K562 (cell line): ENCODE measurements at regions not wholly inside any gene's neighbourhood (a gene's known extent, or its start where the extent isn't known, plus 50 kb on each side); places are given as distances from the start of the nearest gene placed in this dataset.

Source experiments
- ATAC-seq: fragments of 200-7000 bp; cut with Tn5 transposase; 3 replicates; pipeline ENCODE4 v1.9.1; 2020; ENCODE audit warnings: moderate library complexity
- BruUV-seq: library from RNA; stranded (reverse); fragments of 400-500 nt; replicated peaks from 2 replicates; lab custom pipeline; 2021; lab: Mats Ljungman, UMichigan
- CTCF ChIA-PET: fragments of 300-600 bp; formaldehyde crosslinking; extraction: SDS; loops from one replicate; lab custom pipeline; 2021; ENCODE audit warnings: low intra/inter-chr PET ratio; lab: Yijun Ruan, JAX
- POLR2A ChIA-PET: fragments of 300-600, 350-650 bp; sonication (Branson Sonifier 250); formaldehyde crosslinking; extraction: SDS; loops from one replicate; lab custom pipeline; 2021; ENCODE audit warnings: antibody characterized with exemption, inconsistent platforms; lab: Yijun Ruan, JAX
- DNase-seq, 4 experiments: peaks; one replicate each; pipeline versions ENCODE4 v3.0.0 to v3.0.0-alpha.2; 2011 to 2018; ENCODE audit warnings: low spot score in 3 of 4, mixed read lengths in 3 of 4; ENCODE audit errors: extremely low read depth in 1 of 4
- FAIRE-seq: peaks from 2 replicates; lab custom pipeline; 2011; peaks lifted over from hg19 to GRCh38; lab: Jason Lieb, UNC
- H2AFZ ChIP-seq: 2 replicates; pipeline ENCODE4 v1.6.0; 2011; ENCODE audit warnings: low read depth, low read length, control low read depth, inconsistent platforms
- H3K27ac ChIP-seq: fragments of 200-600 bp; 3 replicates; pipeline ENCODE4 v1.8.0; 2011; ENCODE audit warnings: low read depth, mild to moderate bottlenecking, control low read depth, inconsistent platforms, low read length, moderate library complexity, mixed read lengths; ENCODE audit errors: extremely low read depth
- H3K27me3 ChIP-seq, 2 experiments: fragments of 300-600 bp in 1 of 2; 2 replicates in 1 of 2; 3 replicates in 1 of 2; pipeline versions ENCODE4 v1.6.0 to v1.8.0; 2011; ENCODE audit warnings: inconsistent platforms in 2 of 2, low read length in 2 of 2, mild to moderate bottlenecking in 1 of 2, mixed read lengths in 1 of 2, moderate library complexity in 1 of 2; ENCODE audit not compliant: control insufficient read depth in 2 of 2, insufficient read depth in 2 of 2
- H3K36me3 ChIP-seq: fragments of 300-600 bp; 3 replicates; pipeline ENCODE4 v1.8.0; 2011; ENCODE audit warnings: mild to moderate bottlenecking, low read length, inconsistent platforms; ENCODE audit not compliant: control insufficient read depth, insufficient read depth
- H3K4me1 ChIP-seq, 2 experiments: fragments of 200-600 bp in 1 of 2; replicated peaks in 1 of 2; 2 replicates in 1 of 2; 3 replicates in 1 of 2; pipeline versions ENCODE4 v1.5.1 to v1.8.0; 2011; ENCODE audit warnings: inconsistent platforms in 2 of 2, low read length in 2 of 2, mild to moderate bottlenecking in 1 of 2, mixed read lengths in 1 of 2, moderate library complexity in 1 of 2; ENCODE audit not compliant: control insufficient read depth in 2 of 2, insufficient read depth in 2 of 2
- H3K4me2 ChIP-seq: 2 replicates; pipeline ENCODE4 v1.6.1; 2011; ENCODE audit warnings: low read length, control low read depth, inconsistent platforms, mixed read lengths; ENCODE audit not compliant: insufficient read depth
- H3K4me3 ChIP-seq: fragments of 200-600 bp; sonication (generic), shearing (Covaris generic); 2 replicates; pipeline ENCODE4 v1.5.1; 2016; ENCODE audit warnings: control low read depth, inconsistent platforms
- H3K79me2 ChIP-seq: fragments of 200-600 bp; 3 replicates; pipeline ENCODE4 v1.8.0; 2011; ENCODE audit warnings: low read length, inconsistent platforms; ENCODE audit not compliant: control insufficient read depth, insufficient read depth
- H3K9ac ChIP-seq, 2 experiments: 2 replicates each; pipeline versions ENCODE4 v1.6.0 to v1.6.1; 2011; ENCODE audit warnings: low read depth in 2 of 2, low read length in 2 of 2, control low read depth in 1 of 2, inconsistent platforms in 1 of 2, mild to moderate bottlenecking in 1 of 2, mixed read lengths in 1 of 2; ENCODE audit not compliant: insufficient read depth in 1 of 2
- H3K9me1 ChIP-seq: one replicate; pipeline ENCODE4 v1.6.0; 2011; ENCODE audit warnings: inconsistent platforms, mild to moderate bottlenecking, low read length, moderate library complexity; ENCODE audit not compliant: control insufficient read depth, insufficient read depth
- H3K9me3 ChIP-seq: replicated peaks from 2 replicates; pipeline ENCODE4 v1.5.1; 2011; ENCODE audit warnings: low read depth, low read length, inconsistent platforms; ENCODE audit not compliant: control insufficient read depth, insufficient read depth
- H4K20me1 ChIP-seq: replicated peaks from 2 replicates; pipeline ENCODE4 v1.6.1; 2011; ENCODE audit warnings: low read length, inconsistent platforms, mixed read lengths; ENCODE audit not compliant: control insufficient read depth, insufficient read depth
- CBX3 ChIP-seq, 2 experiments: IDR thresholded peaks; 1 replicate in 1 of 2; 2 replicates in 1 of 2; pipeline ENCODE4 v1.6.1; 2012; ENCODE audit warnings: inconsistent platforms in 2 of 2, low read length in 2 of 2, borderline replicate concordance in 1 of 2, control low read depth in 1 of 2
- CBX5 ChIP-seq: IDR thresholded peaks from 2 replicates; pipeline ENCODE4 v1.6.1; 2014; ENCODE audit warnings: low read depth, borderline replicate concordance
- ELK3 ChIP-seq: fragments of 450-650 bp; formaldehyde crosslinking; IDR thresholded peaks from 2 replicates; pipeline ENCODE4 v1.4.0; 2020; ENCODE audit warnings: mild to moderate bottlenecking
- NCOA6 ChIP-seq: fragments of 450-650 bp; IDR thresholded peaks from 2 replicates; pipeline ENCODE4 v1.6.1; 2017; ENCODE audit warnings: mild to moderate bottlenecking
- TRIM28 ChIP-seq: fragments of 450-650 bp; IDR thresholded peaks from 2 replicates; pipeline ENCODE4 v1.6.1; 2017
- WHSC1 ChIP-seq: IDR thresholded peaks from one replicate; pipeline ENCODE4 v1.6.1; 2012; ENCODE audit warnings: low read length, control low read depth, inconsistent platforms
- ZNF24 ChIP-seq: fragments of 450-650 bp; IDR thresholded peaks from 2 replicates; pipeline ENCODE4 v1.6.1; 2016
- ZNF280B ChIP-seq: fragments of 250-450 bp; sonication (Bioruptor Pico); IDR thresholded peaks from 2 replicates; pipeline ENCODE4 v1.5.1; 2021; ENCODE audit warnings: mild to moderate bottlenecking
- ZNF740 ChIP-seq, 3 experiments: fragments of 200-800 bp in 1 of 3; sonication (Bioruptor generic) in 1 of 3; sonication (generic) in 1 of 3; formaldehyde crosslinking in 1 of 3; IDR thresholded peaks; 2 replicates each; pipeline versions ENCODE4 v1.6.1 to v1.8.0; 2016 to 2022; ENCODE audit warnings: mild to moderate bottlenecking in 2 of 3, missing compliant biosample characterization in 2 of 3, missing genetic modification characterization in 2 of 3, missing genetic modification reagents in 1 of 3
- ZNF780A ChIP-seq: fragments of 250-450 bp; sonication (Bioruptor Pico); IDR thresholded peaks from 2 replicates; pipeline ENCODE4 v1.5.0; 2021; ENCODE audit warnings: mild to moderate bottlenecking
- WGBS: fragments of 100-300 bp; shearing (Covaris generic); methylation state at CpG from one replicate; pipeline ENCODE4 v1.1.6; 2016; ENCODE audit warnings: low coverage, mixed read lengths; ENCODE audit not compliant: insufficient coverage; ENCODE audit errors: missing lambda C conversion rate; 5-methylcytosine and 5-hydroxymethylcytosine counted together
- in situ Hi-C: fragments of 300-500 bp; cut with MboI; formaldehyde crosslinking; loops from 4 replicates; pipeline ENCODE4 v1.15.0; 2018; ENCODE audit warnings: inconsistent platforms, mixed read lengths
- intact Hi-C: fragments of 100-400 bp; cut with micrococcal nuclease; formaldehyde crosslinking; loops from 2 replicates; pipeline ENCODE4 v1.14.2; 2022

GRCh38 chr12:46506198-46506597 is 133.6 kb upstream of the SLC38A2 start:
- TF ChIP-seq NCOA6 (no peak), CBX3 (IDR thresholded peaks at IDR 0.05; ENCODE audit: borderline replicate concordance in 1 of 2, low read length in 2 of 2) (peak in 1 of 2 experiments; percentile 80; a peak in 1 of 3 replicates), ZNF780A (no peak), ZNF280B (CRISPR knock-in tag) (0 out of 2 replicates have a peak, but pooled peaks have one; percentile 36), TRIM28 (peak; percentile 85), CBX5 (peak; percentile 85)
- BruUV-seq = no TSS peak

GRCh38 chr12:46504494-46504893 is 131.9 kb upstream of the SLC38A2 start:
- ATAC-seq = no peak
- no peak overlapping the region for H3K27ac ChIP-seq
- TF ChIP-seq WHSC1 (no peak), ZNF740 (CRISPR knock-in tag; IDR thresholded peaks at IDR 0.05) (no peak), ZNF740 (tag; IDR thresholded peaks at IDR 0.05) (no peak), ELK3 (no peak), ZNF24 (no peak)
- no peaks in the 10 kb centered on the region for H3K9me1 ChIP-seq
- no peak overlapping the region for H3K4me2 ChIP-seq
- H3K79me2 ChIP-seq = no peaks in the 10 kb centered on the region
- in situ Hi-C loops (no loop called here), intact Hi-C loops (no loop called here)
- H3K9me3 ChIP-seq = peaks cover 3% of the 10 kb centered on the region
- H4K20me1 ChIP-seq = no peaks in the 10 kb centered on the region
- CTCF ChIA-PET = no interaction called here
- no peaks in the 10 kb centered on the region for H3K4me1 ChIP-seq
- no peaks in the 10 kb centered on the region for H3K36me3 ChIP-seq
- FAIRE-seq = no peak
- no peak overlapping the region for H3K9ac ChIP-seq
- no TSS peak for BruUV-seq
- POLR2A ChIA-PET = no interaction called here
- H2AFZ ChIP-seq = no peak overlapping the region
- DNase-seq = no peak
- H3K27me3 ChIP-seq = no peaks in the 10 kb centered on the region
- H3K4me3 ChIP-seq = no peak overlapping the region
- 0% methylated on average over 1 of the region's 1 CpG for WGBS

More at GRCh38 chr12:46506198-46506597, 133.6 kb upstream of the SLC38A2 start:
- no peak overlapping the region for H3K27ac ChIP-seq
- H3K9me3 ChIP-seq = peaks cover 3% of the 10 kb centered on the region
- in situ Hi-C loops (no loop called here), intact Hi-C loops (no loop called here)
- H3K9ac ChIP-seq = no peak overlapping the region
- no peaks in the 10 kb centered on the region for H3K27me3 ChIP-seq
- FAIRE-seq (peak; percentile 40), ATAC-seq (no peak), DNase-seq (no peak)
- WGBS = 29% methylated on average over 2 of the region's 2 CpGs
- no peaks in the 10 kb centered on the region for H3K4me1 ChIP-seq
- H4K20me1 ChIP-seq = no peaks in the 10 kb centered on the region
- no peaks in the 10 kb centered on the region for H3K36me3 ChIP-seq
- no peak overlapping the region for H3K4me2 ChIP-seq
- no peaks in the 10 kb centered on the region for H3K9me1 ChIP-seq
- no peak overlapping the region for H2AFZ ChIP-seq
- H3K79me2 ChIP-seq = no peaks in the 10 kb centered on the region
- POLR2A ChIA-PET = no interaction called here
- no peak overlapping the region for H3K4me3 ChIP-seq
- CTCF ChIA-PET = no interaction called here
